ENCODE measurements at regions not wholly inside any gene's neighbourhood (a gene's known extent, or its start where the extent isn't known, plus 50 kb on each side); places are given as distances from the start of the nearest gene placed in this dataset.

GRCh38 chr4:67152976-67153375, 392.3 kb downstream of the CENPC start:
- H3K79me2 ChIP-seq (ENCODE audit: insufficient read depth) = no peaks in the 10 kb centered on the region
- H3K27ac ChIP-seq (ENCODE audit: low read depth in 2 of 2, low read length in 1 of 2) = no peak overlapping the region
- no peak for TF ChIP-seq RXRA (IDR thresholded peaks at IDR 0.05; ENCODE audit: borderline replicate concordance, low read depth)
- TF ChIP-seq GABPA (IDR thresholded peaks at IDR 0.05; ENCODE audit: low read depth) = no peak
- no peak for TF ChIP-seq EZH2phosphoT487 (IDR thresholded peaks at IDR 0.05; ENCODE audit: borderline replicate concordance, low read depth)
- no peaks in the 10 kb centered on the region for H3F3A ChIP-seq (replicated peaks; ENCODE audit: insufficient read depth)
- WGBS (ENCODE audit: low lambda C conversion rate) = 14% methylated on average over 3 of the region's 3 CpGs
- H3K4me2 ChIP-seq = no peak overlapping the region
- H3K4me3 ChIP-seq (ENCODE audit: low read depth in 2 of 2, low read length in 1 of 2) = no peak overlapping the region
- CTCF ChIA-PET = no interaction called here
- H3K9ac ChIP-seq = no peak overlapping the region
- no peaks in the 10 kb centered on the region for H3K36me3 ChIP-seq (replicated peaks in 1 of 2; ENCODE audit: control insufficient read depth in 1 of 2, insufficient read depth in 2 of 2, low read length in 1 of 2)
- POLR2A ChIA-PET = no interaction called here
- no peaks in the 10 kb centered on the region for H4K20me1 ChIP-seq (ENCODE audit: insufficient read depth)
- H3K9me3 ChIP-seq = no peaks in the 10 kb centered on the region
- DNase-seq = no peak
- H3K27me3 ChIP-seq (ENCODE audit: insufficient read depth) = no peaks in the 10 kb centered on the region
- H3K9me2 ChIP-seq = no peaks in the 10 kb centered on the region
- no peak overlapping the region for H2AFZ ChIP-seq (ENCODE audit: low read depth)
- no peaks in the 10 kb centered on the region for H3K4me1 ChIP-seq (ENCODE audit: control insufficient read depth in 1 of 2, insufficient read depth in 2 of 2, low read depth in 1 of 2, low read length in 1 of 2)

GRCh38 chr4:67151376-67152343, 393.6 kb downstream of the CENPC start:
- H3K9ac ChIP-seq = no peak overlapping the region
- ChIA-PET CTCF (no interaction called here), POLR2A (no interaction called here)
- WGBS (ENCODE audit: low lambda C conversion rate) = 31% methylated on average over 10 of the region's 45 CpGs
- DNase-seq = no peak
- no peaks in the 10 kb centered on the region for H4K20me1 ChIP-seq (ENCODE audit: insufficient read depth)
- TF ChIP-seq SMC3 (IDR thresholded peaks at IDR 0.05; ENCODE audit: low read depth, low read length) (no peak), FOXM1 (IDR thresholded peaks at IDR 0.05; ENCODE audit: low read depth) (no peak), TAF1 (IDR thresholded peaks at IDR 0.05; ENCODE audit: borderline replicate concordance, low read depth, low read length) (no peak), TCF12 (IDR thresholded peaks at IDR 0.05) (no peak), REST (IDR thresholded peaks at IDR 0.05; ENCODE audit: low read depth, low read length) (no peak), GATA2 (CRISPR knock-in tag; IDR thresholded peaks at IDR 0.05) (no peak), PBX3 (IDR thresholded peaks at IDR 0.05) (no peak), USF2 (IDR thresholded peaks at IDR 0.05; ENCODE audit: borderline replicate concordance, low read depth, low read length) (no peak), GABPA (IDR thresholded peaks at IDR 0.05; ENCODE audit: low read depth) (no peak), IRF3 (IDR thresholded peaks at IDR 0.05; ENCODE audit: low read depth, low read length) (no peak), CHD2 (IDR thresholded peaks at IDR 0.05; ENCODE audit: low read length, partially characterized antibody) (no peak), RFX5 (IDR thresholded peaks at IDR 0.05; ENCODE audit: low read length) (no peak), SIN3A (IDR thresholded peaks at IDR 0.05; ENCODE audit: borderline replicate concordance, low read depth, low read length) (no peak), MXI1 (IDR thresholded peaks at IDR 0.05; ENCODE audit: low read depth, low read length) (no peak), RXRA (IDR thresholded peaks at IDR 0.05; ENCODE audit: borderline replicate concordance, low read depth) (no peak), ELF1 (IDR thresholded peaks at IDR 0.05) (no peak), RAD21 (IDR thresholded peaks at IDR 0.05; ENCODE audit: low read length) (no peak), MEF2A (IDR thresholded peaks at IDR 0.05; ENCODE audit: borderline replicate concordance, low read depth) (no peak), POLR2AphosphoS5 (IDR thresholded peaks at IDR 0.05; ENCODE audit: low read depth, low read length) (no peak), TEAD4 (IDR thresholded peaks at IDR 0.05; ENCODE audit: borderline replicate concordance, insufficient read depth) (no peak)
- no peak overlapping the region for H3K27ac ChIP-seq (ENCODE audit: low read depth in 2 of 2, low read length in 1 of 2)
- no peak overlapping the region for H2AFZ ChIP-seq (ENCODE audit: low read depth)
- no peak overlapping the region for H3K4me3 ChIP-seq (ENCODE audit: low read depth in 2 of 2, low read length in 1 of 2)
- no peaks in the 10 kb centered on the region for H3F3A ChIP-seq (replicated peaks; ENCODE audit: insufficient read depth)
- no peaks in the 10 kb centered on the region for H3K27me3 ChIP-seq (ENCODE audit: insufficient read depth)
- no peaks in the 10 kb centered on the region for H3K79me2 ChIP-seq (ENCODE audit: insufficient read depth)
- no peaks in the 10 kb centered on the region for H3K4me1 ChIP-seq (ENCODE audit: control insufficient read depth in 1 of 2, insufficient read depth in 2 of 2, low read depth in 1 of 2, low read length in 1 of 2)
- H3K9me3 ChIP-seq = no peaks in the 10 kb centered on the region
- no peaks in the 10 kb centered on the region for H3K9me2 ChIP-seq
- H3K36me3 ChIP-seq (replicated peaks in 1 of 2; ENCODE audit: control insufficient read depth in 1 of 2, insufficient read depth in 2 of 2, low read length in 1 of 2) = no peaks in the 10 kb centered on the region
- no peak overlapping the region for H3K4me2 ChIP-seq

Data from SK-N-SH (cell line).